ENCODE measurements at regions not wholly inside any gene's neighbourhood (a gene's known extent, or its start where the extent isn't known, plus 50 kb on each side); places are given as distances from the start of the nearest gene placed in this dataset.
"Not testable (repeated sequence)": the region's sequence is repeated elsewhere in the genome, so short reads cannot be mapped to it uniquely, and the experiment has no call there.

DNA sequence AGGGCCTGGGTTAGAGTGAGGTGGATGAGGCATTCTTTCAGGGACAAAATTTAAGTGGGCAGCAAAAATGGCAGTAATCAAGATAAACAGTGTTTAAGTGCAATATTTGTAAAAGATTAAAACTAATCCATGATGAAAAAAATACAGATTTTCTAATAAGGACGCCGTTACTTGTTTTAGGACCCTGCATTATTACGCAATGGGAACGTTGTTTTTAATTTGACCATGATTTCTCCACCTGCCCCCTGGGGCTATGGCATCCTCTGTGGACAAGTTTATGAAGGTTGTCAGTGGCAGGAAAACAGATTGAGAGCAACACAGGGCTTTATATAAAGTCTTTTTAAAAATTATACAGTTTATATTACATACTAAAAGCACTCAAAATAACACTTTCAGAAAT, 380.6 kb upstream of the PHF14 start:
- no peak for DNase-seq (ENCODE audit: low spot score)

DNA sequence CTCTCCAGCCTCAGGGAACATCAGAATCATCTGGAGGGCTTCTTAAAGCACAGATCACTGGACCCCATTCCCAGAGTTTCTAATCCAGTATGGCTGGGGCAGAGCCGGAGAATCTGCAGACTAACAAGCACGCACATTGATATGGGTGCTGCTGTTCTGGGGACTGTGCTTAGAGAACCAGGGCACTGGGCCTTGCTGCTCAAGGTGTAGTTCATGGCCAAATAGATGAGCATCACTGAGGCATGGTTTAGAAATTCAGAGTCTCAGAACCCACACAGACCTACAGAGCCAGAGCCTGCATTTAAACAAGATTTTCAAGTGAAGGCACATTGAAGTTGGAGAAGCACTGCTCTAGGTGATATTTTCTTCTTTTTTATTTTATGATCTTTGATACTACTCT, 376.8 kb upstream of the PHF14 start:
- no peak for DNase-seq (ENCODE audit: low spot score)

DNA sequence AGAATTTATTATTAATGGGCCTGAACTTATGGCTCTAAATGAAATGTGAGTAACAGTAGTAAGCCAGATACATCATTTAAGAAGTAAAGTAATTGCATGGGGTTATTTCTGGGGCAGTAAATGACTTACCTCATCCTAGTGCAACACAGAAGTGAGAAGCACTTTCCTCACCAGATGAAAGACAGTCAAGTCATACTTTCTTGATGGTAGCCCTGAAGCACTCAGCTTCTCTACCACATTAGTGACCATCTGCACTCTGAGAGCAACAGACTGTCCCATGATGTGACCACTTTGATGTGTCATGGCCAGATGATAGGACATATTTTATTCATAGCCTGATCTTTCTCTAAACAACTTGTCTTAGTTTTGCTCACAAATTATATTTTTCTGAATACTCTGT, 369.5 kb upstream of the PHF14 start:
- DNase-seq (ENCODE audit: low spot score), result no peak

DNA sequence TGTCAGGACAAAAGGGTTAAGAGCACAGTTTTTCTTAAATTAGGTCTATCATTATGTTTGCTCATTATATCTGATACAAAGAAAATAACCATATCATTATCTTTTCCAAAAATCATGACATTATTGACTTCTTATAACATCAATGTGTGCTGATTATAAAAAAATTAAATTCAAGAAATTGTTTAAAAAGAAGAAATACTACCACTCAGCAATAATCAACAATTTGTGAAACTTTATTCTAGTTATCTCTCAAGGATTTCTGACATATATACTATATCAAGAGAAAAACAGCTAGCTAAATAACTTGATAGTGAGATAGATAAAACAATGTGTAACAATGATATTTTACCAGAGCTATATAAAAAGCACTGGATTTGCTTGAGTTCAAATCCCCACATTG, 360.7 kb upstream of the PHF14 start:
- DNase-seq (ENCODE audit: low spot score), result no peak

DNA sequence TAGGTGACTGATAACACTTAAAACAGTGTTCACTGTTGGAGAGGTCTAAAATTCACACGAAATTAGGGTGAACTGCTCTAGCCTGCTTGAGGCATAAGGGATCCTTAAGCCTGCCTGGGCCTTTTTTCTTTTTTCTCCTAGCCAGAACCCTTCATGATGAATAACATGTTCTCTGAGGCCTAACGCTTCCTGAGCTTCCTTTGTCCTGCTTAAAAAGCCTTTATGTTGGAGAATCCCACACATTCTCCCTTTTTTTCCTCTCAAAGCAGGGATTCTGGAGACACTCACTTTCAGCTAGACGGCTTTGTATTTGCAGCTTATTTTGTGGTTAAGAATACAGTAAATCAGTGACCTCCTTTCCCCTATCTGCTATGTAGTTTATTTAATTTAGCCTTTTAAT, 354.7 kb upstream of the PHF14 start:
- no peak for DNase-seq (ENCODE audit: low spot score)

DNA sequence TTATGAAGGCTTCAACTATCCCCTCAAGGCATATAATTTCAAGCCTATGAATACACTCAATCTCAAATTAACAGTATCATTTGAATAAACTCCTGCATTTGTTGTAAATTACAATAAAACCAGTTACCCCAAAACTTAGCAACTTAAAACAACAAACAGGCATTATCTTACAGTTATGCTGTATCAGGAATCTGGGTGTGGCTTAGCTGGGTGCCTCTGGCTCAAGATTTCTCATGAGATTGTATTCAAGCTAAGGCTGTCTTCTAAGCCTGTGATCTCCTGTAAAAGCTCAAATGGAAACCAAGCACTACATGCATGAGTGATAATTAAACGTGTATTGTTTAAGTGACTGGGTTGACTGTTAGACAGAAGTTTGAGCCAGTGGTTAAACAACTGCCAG, 341.0 kb upstream of the PHF14 start:
- DNase-seq (ENCODE audit: low spot score), result no peak

DNA sequence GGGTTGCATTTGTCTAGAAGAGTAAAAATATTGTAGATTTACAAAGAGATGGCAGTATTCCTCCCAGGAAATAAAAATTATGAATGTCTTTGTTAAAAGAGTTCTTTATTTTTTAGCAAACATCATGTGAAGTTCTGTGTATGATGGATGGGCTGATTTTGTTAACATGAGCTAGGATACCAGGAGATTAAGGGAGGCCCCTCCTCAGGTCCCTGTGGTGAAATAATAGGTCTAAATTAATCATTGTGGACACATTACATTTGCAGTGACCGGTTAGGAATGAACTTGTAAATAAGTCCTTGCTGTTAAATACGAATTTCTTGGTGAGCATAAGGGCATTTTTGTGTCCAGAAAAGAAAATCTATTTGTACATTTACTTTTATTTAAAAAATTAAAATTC, 339.4 kb upstream of the PHF14 start:
- no peak for DNase-seq (ENCODE audit: low spot score)

DNA sequence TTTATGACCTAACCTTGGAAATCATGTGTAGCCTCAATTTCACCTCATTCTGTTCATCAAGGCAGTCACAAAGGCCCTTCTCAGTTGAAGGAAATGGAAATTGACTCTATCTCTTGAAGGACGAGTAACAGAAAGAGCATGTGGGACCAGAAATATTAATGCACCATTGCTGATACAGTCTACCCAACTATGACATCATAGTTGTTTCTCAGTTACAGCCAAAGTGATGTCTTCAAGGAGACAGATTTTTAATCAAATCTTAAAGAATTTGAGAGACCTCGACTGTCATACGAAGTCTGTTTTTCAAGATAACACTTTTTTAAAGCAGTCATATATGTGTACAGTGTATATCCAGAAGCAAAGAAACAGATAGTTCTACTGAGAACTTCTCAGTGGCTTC, 335.7 kb upstream of the PHF14 start:
- DNase-seq (ENCODE audit: low spot score), result no peak

DNA sequence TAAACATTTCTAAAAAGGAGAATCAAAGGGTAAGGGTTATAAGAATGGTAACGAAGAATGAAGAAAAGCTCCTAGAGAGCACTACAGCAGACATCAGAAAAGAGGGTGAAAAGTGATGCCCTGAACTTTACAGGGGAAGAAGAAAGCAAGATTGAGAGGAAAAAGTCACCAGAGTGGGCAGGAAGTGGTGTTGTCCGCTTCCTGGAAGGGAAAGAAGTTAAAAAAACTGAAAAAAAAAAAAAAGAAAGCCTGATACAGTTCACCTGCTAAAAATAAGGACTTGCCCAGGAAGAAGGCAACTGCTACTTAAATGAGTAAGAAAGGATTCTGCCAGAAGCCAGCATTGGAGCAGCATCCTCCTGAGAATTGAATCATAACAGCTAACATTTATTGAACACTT, 330.1 kb upstream of the PHF14 start:
- no peak for DNase-seq (ENCODE audit: low spot score)

DNA sequence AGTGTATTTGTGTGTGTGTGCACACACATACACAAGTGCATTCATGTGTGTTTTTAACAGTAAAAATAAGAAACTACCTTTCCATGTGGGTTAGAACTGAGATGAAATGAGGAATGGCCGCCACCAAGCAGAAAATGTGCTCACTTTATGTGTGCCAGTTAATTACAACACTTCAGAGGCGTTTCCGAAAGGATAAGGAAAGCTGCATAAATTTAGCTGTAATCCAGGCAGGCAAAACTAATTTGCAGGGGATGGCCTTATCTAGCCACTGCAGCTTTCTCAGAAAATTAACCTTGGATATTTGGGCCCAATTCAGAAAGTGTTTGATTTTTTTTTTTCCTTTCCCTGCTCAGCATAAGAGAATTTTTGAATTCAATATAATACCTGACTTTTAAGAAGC, 328.8 kb upstream of the PHF14 start:
- DNase-seq (ENCODE audit: low spot score), result no peak

DNA sequence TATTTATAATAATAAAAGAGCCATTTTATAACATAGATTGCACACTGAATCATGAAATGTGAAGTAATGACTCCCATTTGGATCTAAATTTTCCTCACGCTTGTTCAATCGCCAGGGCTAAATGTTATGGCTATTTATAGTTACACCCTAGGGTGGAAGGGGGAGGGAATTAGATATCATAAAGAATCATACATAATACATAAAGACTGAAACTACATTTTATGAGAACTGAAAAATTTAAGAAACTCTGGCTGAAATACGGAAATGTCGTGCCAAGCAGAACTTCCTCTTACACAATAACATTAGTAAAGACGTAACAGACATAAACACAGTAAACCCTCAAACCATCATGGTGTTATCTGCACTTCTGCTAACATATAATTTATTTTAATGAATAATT, 327.5 kb upstream of the PHF14 start:
- no peak for DNase-seq (ENCODE audit: low spot score)

DNA sequence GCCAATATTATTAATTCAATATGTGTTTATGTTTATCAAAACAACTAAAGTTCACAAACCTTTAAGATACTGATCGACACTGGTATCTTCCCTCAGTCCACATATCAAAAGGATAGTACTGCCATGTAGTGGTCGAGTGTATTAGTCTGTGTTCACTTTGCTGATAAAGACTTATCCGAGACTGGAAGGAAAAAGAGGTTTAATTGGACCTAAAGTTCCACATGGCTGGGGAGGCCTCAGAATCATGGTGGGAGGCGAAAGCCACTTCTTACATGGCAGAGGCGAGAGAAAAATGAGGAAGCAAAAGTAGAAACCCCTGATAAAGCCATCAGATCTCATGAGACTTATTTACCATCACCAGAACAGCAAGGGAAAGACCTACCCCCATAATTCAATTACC, 325.4 kb upstream of the PHF14 start:
- no peak for DNase-seq (ENCODE audit: low spot score)

DNA sequence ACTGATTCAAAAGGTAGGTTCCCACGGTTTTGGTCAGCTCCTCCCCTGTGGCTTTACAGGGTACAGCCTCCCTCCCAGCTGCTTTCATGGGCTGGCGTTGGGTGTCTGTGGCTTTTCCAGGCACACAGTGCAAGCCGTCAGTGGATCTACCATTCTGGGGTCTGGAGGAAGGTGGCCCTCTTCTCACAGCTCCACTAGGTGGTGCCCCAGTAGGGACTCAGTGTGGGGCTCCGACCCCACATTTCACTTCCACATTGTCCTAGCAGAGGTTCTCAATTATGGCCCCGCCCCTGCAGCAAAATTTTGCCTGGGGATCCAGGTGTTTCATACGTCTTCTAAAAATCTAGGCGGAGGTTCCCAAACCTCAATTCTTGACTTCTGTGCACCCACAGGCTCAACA, 324.6 kb upstream of the PHF14 start:
- DNase-seq (ENCODE audit: low spot score), result not testable (repeated sequence)

DNA sequence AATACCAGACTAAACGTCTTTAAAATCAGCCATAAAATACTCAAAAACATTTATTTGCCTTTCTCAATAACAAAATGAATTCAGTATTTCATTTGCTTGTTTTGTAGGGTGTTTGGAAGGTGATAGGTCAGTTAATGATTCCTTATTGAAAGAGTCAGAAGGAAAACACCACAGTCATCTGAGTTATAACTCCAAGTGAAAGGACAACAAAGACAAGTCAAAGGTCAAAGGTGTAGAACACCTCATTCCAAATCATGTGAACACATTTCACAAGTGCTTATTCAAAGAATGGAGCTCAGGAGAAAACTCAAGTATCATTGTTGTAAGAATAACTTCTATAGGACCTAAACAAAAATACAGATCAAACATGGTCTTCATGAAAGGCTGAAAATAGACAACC, 318.6 kb upstream of the PHF14 start:
- no peak for DNase-seq (ENCODE audit: low spot score)

DNA sequence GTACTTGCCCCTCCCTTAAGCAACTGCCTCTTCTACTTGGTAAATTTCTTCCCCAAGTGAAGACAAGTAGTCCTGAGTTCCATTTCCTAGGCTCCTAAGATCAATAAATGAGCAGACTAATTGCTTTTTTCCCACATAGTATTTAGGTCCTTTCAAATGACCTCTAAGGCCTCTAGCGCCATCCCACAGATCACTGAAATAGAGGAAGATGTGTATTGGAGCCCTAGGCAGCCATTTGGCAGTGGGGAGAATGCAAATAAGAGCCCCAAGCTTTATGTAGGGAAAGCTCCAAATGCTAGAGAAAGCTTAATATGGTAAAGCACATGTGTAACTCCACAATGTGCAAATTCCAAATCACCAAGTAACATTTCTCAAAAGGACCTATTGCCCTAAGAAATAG, 316.5 kb upstream of the PHF14 start:
- no peak for DNase-seq (ENCODE audit: low spot score)

DNA sequence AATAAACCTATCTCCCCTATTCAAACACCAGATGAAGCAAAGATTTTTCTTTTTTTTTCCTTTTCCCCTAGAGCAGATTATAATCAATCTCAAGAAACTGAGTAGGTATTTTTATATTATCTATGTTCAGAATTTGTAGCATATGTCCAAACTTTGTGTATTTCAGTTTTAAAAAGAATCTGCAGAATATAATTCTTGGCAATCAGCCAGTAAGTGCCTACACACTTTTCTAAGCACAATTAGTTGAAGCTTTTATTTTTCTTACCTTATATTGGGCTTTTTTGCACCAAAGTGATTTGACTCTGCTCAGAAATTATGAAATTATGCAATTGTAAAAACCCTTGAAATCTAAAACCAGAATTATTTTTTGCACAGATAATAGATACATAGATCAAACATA, 315.8 kb upstream of the PHF14 start:
- DNase-seq (ENCODE audit: low spot score), result no peak

DNA sequence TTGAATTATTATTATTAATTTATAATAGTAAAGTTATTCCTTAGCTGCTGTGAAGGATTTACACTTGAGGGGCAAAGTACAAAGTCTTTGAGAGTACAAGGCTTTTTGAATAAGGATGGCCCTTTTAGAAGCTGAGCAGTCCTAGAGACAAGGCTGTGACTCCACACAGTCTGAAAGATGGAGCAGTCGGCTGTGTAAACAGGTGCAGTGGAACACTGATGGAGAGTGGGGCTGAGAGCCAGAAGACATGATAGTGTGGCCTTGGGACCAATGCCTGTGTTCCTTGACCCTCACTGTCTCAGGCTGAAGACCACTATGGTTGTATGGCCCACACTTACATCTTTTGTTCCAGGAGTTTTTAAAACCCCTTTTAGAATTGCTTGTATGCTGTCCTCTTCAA, 311.2 kb upstream of the PHF14 start:
- DNase-seq (ENCODE audit: low spot score), result no peak

DNA sequence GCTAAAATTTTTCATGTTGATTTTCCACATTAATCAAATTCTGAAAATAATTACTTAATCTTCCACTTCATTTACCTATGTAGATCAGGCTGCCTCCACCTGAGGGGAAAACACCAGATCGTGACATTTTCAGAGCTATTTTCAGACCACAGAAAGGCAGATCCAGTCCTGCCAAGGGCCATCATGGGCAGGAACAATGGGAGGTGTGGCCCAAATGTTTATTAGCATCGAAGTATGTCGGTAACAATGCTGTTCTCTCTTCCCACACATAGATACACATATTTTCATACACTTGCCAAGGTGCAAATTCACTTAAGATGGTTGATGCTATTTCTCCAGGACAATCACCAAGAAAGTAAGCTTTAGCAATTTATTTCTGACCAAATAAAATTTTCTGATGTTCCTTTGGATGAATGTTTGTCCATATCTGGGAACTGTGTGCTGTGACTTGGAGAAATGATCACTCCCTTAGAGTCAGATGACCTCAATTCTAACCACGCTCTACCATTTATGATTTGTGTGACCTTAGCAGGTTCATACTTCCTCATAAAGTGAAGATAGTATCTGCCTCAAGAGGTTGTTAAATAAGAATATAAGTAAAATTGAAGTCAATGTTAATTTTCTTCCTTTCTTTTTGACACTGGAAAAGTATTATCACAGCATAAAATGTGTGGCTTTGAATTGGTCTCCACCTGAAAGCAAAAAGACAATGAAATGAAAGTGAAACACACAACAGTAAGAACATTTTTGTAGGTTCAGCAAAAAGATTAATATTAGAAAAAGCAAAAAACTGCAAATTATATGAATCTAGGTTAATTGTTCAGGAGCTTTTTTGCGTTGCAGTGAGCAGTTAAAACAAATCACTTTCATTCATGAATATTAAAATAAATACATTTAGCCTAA, 310.4 kb upstream of the PHF14 start:
- DNase-seq (ENCODE audit: low spot score), result no peak

DNA sequence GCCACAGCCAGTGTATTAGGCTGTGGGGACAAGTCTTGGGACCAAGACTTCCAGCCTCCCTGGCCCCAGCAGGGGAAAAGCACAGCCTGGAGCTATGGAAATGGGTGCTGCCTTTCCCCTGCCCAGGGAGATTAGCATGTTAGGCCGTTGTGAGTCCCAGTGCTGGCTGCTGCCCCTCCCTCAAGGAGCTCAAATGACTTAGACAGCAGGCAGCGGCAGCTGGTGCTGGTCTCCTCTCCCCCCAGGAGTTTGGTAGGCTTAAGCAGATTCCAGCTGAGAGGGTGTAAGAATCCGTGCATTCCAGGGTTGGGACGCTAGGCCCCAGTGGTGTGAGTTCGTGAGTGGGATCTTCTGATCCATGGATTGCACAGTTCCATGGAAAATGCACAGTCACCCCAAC, 301.5 kb upstream of the PHF14 start:
- no peak for DNase-seq (ENCODE audit: low spot score)

DNA sequence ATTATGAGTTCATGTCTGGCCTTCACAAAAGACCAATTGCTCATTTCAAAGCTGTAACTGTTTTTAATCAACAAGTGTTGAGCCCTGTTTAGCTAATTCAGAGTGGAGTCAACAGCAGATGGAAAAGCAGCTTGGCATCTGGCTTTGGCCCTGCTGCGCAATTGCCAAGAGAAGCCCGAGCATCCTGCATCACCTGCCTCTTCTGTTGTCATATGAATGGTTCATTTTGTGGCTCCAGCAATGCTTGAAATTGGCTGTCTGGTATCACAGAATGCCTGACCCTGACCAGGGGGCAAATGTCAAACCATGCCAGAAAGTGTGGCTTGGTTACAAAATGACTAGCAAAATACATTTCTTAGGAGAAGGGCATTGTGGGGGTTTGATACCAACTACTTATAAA, 296.5 kb upstream of the PHF14 start:
- no peak for DNase-seq (ENCODE audit: low spot score)

DNA sequence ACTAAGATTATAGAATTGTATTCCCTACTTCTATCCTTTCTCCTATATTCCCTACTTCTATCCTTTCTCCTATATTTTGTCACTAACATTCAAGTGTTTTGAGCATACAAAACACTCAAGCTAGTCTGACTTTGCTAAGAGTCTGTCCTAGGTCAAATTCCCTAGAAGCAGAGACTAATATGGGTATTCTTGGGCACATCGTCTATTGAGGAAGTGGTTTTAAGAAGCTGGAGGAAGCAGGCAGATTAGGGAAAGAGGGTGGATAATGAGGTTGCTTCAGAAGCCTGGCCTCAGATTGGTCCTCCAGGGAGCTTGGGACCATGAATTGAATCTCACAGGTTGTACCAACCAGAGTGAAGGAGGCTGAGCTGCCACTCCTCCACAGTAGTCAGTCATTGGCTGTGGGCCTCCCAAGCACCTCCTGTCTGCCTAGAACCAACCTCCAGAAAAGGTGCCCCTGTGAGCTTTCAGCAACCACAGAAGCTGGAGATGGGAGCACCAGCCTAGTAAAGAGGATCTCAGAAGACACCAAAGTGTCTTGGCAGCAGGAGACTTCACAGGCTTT, 295.9 kb upstream of the PHF14 start:
- DNase-seq (ENCODE audit: low spot score), result no peak

DNA sequence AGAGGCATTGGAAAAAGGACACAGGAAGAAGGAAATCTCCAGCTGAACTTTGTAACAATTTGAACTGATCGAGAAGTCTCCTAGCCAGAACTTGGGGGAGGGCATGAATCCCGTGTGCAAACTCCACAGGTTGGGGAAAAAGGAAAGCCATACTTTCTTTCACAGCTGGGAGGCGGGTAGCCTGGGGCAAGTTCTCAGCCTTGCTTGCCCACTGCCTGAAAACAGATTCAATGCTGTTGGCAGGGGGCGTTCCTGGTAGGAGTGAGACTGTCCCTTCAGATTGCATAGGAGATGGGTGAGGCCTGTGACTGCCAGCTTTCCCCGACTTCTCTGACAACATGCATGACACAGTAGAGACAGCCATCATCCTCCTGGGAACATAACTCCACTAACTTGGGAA, 289.1 kb upstream of the PHF14 start:
- DNase-seq (ENCODE audit: low spot score), result no peak

DNA sequence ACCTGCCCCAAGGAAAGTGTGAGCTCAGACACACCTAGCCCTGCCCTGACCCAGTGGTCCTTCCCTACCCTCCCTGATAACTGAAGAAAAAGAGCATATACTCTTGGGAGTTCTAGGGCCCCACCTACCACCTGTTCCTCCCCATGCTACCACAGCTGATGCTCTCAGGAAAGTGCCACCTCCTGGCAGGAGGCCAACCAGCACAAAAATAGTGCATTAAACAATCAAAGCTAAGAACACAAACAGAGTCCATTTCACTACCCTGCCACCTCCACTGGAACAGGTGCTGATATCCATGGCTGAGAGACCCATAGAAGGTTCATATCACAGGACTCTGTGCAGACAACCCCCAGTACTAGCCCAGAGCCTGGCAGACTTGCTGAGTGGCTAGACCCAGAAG, 288.6 kb upstream of the PHF14 start:
- no peak for DNase-seq (ENCODE audit: low spot score)

DNA sequence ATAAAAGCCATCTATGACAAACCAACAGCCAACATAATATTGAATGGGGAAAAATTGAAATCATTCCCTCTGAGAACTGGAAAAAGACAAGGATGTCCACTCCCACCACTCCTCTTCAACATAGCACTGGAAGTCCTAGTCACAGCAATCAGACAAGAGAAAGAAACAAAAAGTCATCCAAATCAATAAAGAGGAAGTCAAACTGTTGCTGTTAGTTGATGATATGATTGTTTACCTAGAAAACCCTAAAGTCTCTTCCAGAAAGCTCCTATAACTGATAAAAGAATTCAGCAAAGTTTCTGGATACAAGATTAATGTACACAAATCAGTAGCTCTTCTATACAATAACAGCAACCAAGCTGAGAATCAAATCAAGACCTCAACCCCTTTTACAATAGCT, 285.1 kb upstream of the PHF14 start:
- DNase-seq (ENCODE audit: low spot score), result no peak
